ENCODE measurements at regions not wholly inside any gene's neighbourhood (a gene's known extent, or its start where the extent isn't known, plus 50 kb on each side); places are given as distances from the start of the nearest gene placed in this dataset.
"Not testable (repeated sequence)": the region's sequence is repeated elsewhere in the genome, so short reads cannot be mapped to it uniquely, and the experiment has no call there.

GRCh38 chr4:15151033-15151432 lies 148.8 kb downstream of the CPEB2 start:
- FAIRE-seq (no peak), DNase-seq (ENCODE audit: insufficient read length, low spot score) (no peak)

DNA sequence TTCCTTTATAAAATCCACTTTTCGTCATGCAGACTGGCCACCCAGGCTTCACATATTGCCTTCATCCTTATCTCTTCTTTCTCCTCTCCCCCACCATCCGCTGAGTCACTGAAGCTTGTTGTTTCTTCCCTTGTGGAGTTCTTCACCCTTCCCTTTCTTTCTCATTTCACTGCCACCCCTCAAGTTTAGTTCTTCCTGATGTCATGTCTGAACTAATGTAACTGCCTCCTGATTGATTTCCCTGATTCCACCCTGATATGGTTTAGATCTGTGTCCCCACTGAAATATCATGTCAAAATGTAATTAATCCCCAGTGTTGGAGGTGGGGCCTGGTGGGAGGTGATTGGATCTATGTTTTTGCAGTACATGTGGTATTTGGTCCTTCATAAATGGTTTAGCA lies 151.4 kb downstream of the CPEB2 start:
- FAIRE-seq: no peak
- no peak for DNase-seq (ENCODE audit: insufficient read length, low spot score)

More at GRCh38 chr4:15151033-15151432, 148.8 kb downstream of the CPEB2 start:
- no peak for TF ChIP-seq POLR2A (IDR thresholded peaks at IDR 0.05; ENCODE audit: low read depth, low read length)

DNA sequence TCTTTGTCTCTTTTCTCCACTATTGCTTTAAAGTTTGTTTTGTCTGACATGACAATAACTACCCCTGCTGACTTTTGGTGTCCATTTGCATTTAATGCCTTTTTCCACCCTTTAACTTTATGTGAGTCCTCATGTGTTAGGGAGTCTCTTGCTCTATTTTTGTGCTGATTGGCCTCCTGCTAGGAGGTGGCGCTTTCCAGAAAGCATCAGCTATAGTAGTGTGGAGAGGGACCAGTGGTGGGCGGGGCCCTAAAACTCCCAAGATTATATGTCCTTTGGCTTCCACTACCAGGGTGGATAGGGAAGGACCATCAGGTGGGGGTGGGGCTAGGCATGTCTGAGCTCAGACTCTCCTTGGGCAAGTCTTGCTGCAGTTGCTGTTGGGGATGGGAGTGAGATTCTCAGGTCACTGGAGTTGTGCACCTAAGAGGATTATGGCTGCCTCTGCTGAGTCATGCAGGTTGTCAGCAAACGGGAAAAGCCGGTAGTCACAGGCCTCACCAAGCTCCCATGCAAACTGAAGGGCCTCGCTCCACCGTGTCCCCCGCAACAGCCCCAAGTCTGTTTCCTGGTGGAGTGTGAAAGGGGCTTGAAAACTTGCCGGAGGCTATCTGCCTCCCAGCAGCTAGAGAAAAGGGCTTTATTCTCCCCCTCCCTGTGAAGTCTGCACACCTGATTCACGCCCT lies 156.3 kb downstream of the CPEB2 start:
- no peak for FAIRE-seq
- DNase-seq (ENCODE audit: insufficient read length, low spot score): no peak
- TF ChIP-seq POLR2A (IDR thresholded peaks at IDR 0.05; ENCODE audit: low read depth, low read length): no peak

More for the DNA sequence above, 151.4 kb downstream of the CPEB2 start:
- no peak for TF ChIP-seq POLR2A (IDR thresholded peaks at IDR 0.05; ENCODE audit: low read depth, low read length)

DNA sequence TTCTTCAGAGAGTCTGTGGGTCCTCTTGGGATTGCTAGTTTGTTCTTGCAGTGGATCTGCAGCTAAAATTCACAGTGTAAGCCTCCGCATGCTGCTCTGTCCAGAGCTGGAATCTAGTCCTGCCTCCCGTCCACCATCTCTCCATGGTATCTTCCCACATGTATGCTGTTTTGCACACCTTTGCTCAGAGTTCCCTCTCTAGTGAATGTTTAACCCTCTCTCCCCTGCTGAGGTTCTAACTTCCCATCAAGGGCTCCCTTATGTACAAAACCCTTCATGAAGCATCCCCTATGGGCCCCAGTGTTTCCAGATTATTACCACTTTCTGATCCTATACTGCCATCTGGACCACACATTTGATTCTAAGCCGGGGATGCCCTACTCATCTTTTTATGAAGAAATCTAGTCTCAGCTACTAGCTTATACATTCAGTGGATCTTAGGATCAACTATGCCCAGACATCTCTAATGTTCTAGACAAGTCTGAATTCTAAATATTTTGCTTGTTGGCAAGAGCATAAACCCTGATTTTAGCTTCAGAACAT lies 157.3 kb downstream of the CPEB2 start:
- DNase-seq (ENCODE audit: insufficient read length, low spot score): no peak
- no peak for TF ChIP-seq POLR2A (IDR thresholded peaks at IDR 0.05; ENCODE audit: low read depth, low read length)
- FAIRE-seq: no peak

DNA sequence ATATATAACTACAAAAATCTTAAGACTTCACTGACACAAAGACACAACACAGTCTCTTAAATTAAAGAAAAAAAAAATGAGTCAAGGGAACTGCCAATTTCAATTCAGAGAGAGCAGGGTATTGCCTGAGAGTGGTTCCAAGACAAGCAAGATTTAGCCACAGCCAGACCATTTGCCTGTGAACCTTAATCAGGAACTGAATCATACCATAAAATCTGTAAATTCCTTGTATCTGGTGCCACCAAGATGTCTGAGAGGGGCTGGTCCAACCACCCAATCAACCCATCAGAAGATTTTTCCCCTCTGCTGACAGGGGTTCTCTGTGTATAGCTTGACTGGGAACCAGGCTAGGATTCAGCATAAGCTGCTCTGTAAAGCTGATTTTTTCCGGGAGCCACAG lies 159.2 kb downstream of the CPEB2 start:
- FAIRE-seq (no peak), DNase-seq (ENCODE audit: insufficient read length, low spot score) (no peak)
- no peak for TF ChIP-seq POLR2A (IDR thresholded peaks at IDR 0.05; ENCODE audit: low read depth, low read length)

- TF ChIP-seq POLR2A (IDR thresholded peaks at IDR 0.05; ENCODE audit: low read depth, low read length): no peak
- no peak for FAIRE-seq
- DNase-seq (ENCODE audit: insufficient read length, low spot score): no peak
Measured at GRCh38 chr4:15162046-15162445, 159.8 kb downstream of the CPEB2 start.

DNA sequence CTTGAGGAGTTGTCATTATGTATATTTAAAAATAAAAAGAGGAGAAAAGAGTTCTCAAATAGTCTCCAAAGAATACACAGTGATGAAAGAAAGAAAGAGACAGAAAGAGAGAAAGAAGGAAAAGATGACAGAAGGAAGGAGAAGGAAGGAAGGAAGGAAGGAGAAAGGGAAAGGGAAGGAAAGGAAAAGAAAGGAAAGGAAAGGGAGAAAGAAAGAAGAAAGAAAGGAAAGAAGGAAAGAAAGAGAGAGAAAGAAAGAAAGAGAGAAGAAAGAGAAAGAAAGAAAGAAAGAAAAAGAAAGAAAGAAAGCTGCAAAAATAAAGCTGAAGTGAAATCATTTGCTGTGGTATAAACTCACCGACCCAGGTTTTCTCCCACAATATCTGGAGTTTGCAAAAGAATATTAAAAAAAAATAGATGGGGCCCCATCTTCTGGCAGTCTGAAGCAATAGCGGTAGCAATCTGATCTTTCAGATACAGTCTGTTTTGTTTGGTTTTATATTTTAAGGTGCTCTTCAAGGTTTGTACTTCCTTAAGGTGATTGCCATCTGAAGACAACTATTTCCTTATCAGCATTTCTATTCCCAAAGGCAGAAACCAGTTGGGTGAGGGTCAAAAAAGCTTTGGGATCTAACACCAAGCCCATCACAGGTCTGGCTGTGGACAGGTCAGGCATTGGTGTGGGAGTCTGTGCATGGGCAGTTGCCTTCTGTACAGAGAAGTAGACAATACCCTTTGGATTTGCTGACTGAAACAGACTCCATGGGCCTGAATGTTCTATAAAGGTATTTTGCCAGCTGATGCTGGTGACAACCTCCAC lies 160.4 kb downstream of the CPEB2 start:
- no peak for TF ChIP-seq POLR2A (IDR thresholded peaks at IDR 0.05; ENCODE audit: low read depth, low read length)
- no peak for DNase-seq (ENCODE audit: insufficient read length, low spot score)
- FAIRE-seq: no peak

DNA sequence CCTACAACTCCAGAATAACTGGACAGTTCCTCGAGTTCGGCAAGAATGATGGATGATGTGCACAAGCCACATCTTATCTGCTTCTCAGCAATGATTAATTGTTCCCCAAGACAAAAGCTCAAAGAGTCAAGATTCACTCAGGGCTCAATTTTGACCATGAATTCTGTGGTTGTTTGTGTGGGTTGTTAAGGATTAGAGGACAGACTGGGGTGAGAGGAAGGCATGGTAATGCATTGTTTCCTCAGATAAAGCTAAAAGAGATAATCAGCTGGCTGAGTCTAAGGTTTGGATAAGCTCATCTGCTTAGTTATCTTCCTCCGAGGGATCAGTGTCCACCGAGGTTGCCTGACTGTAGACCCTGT lies 161.0 kb downstream of the CPEB2 start:
- no peak for TF ChIP-seq POLR2A (IDR thresholded peaks at IDR 0.05; ENCODE audit: low read depth, low read length)
- FAIRE-seq (no peak), DNase-seq (ENCODE audit: insufficient read length, low spot score) (no peak)

- FAIRE-seq: no peak
Measured at GRCh38 chr4:15164571-15164970, 162.3 kb downstream of the CPEB2 start.

DNA sequence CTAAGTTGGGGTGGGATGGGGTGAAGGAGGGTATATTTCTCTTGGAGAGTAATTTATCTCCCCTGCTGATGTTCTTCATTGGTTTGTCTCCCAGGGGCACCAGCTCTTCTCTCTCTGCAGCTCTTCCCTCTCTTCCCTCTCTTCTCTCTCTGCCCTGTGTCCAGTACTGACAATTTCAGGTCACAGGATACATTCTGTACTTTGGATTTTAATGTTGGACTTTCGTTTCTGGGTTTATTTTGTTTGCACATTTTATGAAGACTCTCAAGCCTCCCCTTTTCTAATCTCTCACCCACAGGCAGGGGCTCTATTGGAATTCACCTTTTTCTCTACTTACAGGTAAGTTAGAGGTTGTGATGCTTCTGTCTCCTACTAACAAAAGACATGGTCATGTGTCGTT lies 165.5 kb downstream of the CPEB2 start:
- DNase-seq (ENCODE audit: insufficient read length, low spot score) (no peak), FAIRE-seq (no peak)
- no peak for TF ChIP-seq POLR2A (IDR thresholded peaks at IDR 0.05; ENCODE audit: low read depth, low read length)

More at GRCh38 chr4:15164571-15164970, 162.3 kb downstream of the CPEB2 start:
- TF ChIP-seq POLR2A (IDR thresholded peaks at IDR 0.05; ENCODE audit: low read depth, low read length): no peak
- no peak for DNase-seq (ENCODE audit: insufficient read length, low spot score)

DNA sequence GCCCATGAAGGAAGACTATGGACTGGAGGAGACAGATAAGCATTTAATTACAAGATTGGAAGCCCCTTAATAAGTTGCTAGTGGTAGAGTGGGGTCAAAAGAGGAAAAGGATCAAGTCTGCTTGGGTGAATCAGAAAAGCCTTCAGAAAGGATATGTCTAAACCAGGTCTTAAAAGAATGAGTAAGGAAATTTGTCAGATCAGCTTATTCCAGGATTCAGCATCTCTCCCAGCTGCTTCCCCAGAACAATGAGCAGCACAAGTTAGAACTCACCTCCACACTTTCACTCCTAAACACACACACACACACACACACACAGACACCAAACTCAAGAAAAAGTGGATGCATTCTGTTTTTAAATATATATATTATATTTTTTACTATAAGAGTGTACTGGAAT lies 166.5 kb downstream of the CPEB2 start:
- FAIRE-seq (no peak), DNase-seq (ENCODE audit: insufficient read length, low spot score) (no peak)
- no peak for TF ChIP-seq POLR2A (IDR thresholded peaks at IDR 0.05; ENCODE audit: low read depth, low read length)

DNA sequence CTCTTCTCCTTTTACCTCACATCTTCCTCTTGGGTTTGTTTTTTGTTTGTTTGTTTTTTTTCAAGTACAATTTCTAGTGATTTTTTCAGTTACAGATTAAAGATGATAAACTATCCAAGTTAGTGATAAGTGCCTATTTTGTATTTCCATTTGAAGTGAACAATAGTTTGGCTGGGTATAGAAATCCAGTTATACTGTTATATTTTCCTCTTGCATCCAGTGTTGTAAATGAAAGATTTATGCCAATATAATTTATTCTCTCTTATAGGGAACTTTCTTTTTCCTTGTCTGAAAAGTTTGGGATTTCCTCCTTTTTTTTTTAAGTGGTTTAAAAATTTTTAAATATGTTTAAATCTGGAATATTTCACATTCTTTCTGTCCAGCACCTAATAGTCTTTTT lies 169.4 kb downstream of the CPEB2 start:
- FAIRE-seq (no peak), DNase-seq (ENCODE audit: insufficient read length, low spot score) (no peak)
- TF ChIP-seq POLR2A (IDR thresholded peaks at IDR 0.05; ENCODE audit: low read depth, low read length): no peak

DNA sequence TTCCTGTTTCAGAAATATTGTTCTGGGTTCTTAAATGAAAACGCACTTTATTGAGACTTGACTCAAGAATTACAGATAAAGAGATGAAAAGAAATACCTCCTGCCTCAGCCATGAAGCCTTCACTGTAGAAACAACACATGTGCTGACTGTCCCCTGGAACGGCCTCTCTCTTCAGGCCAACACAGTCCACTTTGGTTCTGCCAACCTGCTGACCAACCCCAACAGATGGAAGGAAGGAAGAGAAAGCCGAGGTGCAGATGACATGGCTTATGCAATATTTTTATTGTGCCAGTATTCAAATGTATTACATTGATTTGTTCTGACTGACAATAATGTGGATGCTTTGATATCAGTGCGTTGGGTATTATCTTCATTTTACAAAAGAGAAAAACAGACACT lies 171.0 kb downstream of the CPEB2 start:
- no peak for DNase-seq (ENCODE audit: insufficient read length, low spot score)
- no peak for FAIRE-seq
- TF ChIP-seq POLR2A (IDR thresholded peaks at IDR 0.05; ENCODE audit: low read depth, low read length): no peak

DNA sequence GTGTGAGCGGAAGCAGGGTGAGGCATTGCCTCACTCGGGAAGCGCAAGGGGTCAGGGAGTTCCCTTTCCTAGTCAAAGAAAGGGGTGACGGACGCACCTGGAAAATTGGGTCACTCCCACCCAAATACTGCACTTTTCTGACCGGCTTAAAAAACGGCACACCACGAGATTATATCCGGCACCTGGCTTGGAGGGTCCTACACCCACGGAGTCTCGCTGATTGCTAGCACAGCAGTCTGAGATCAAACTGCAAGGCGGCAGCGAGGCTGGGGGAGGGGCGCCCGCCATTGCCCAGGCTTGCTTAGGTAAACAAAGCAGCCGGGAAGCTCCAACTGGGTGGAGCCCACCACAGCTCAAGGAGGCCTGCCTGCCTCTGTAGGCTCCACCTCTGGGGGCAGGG lies 171.9 kb downstream of the CPEB2 start:
- not testable (repeated sequence) for FAIRE-seq; DNase-seq (ENCODE audit: insufficient read length, low spot score)

DNA sequence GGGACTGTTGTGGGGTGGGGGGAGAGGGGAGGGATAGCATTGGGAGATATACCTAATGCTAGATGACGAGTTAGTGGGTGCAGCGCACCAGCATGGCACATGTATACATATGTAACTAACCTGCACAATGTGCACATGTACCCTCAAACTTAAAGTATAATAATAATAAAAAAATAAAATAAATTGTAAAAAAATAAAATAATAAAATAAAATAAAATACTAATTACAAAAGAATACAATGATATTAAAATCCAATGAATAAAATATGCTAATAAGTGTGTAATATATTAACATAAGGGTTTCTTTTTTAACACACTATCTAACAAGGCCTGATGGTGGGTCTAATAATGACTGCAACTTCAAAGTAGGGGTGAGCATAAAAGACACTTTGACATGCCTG lies 177.6 kb downstream of the CPEB2 start:
- FAIRE-seq; DNase-seq (ENCODE audit: insufficient read length, low spot score): not testable (repeated sequence)
